GM19455 (cell line): ENCODE measurements at regions not wholly inside any gene's neighbourhood (a gene's known extent, or its start where the extent isn't known, plus 50 kb on each side); places are given as distances from the start of the nearest gene placed in this dataset.

Experiments
- ATAC-seq: cut with Tn5 transposase; IDR thresholded peaks from one replicate; pipeline ENCODE4 v1.9.1; 2021; ENCODE audit not compliant: unreplicated experiment

DNA sequence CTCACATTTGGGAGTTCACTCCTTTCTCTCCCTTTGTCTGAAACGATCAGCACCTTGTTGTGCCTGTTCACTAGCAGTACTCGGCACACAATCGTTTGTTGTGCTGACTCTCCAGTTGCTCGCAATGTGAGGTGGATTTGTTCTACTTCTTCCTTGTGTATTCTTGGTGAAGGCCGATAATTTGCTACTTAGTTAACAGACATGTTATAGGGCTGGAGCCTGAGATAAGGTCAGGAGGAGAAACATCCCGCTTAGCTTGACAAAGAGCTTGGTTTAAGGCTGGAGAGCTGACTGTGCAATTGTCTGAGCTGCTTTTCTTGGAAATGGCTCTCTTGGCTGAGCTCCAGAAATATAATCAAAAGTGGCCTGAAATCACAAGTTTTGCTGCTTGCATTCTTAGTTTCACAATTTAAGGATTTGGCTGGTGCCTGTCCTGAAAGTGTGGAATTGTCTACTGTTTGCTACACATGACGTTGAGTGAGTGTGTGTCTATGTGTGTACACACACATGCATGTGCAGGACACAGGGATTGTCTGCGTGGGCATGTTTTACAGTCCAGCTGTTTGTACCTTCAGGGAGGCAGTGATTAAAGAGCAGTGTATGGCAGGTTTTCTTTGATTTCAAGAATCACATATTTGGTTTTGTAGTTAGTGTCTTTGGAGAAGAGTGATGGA is 77.7 kb downstream of the ARF6 start:
- ATAC-seq = peak; percentile 30

DNA sequence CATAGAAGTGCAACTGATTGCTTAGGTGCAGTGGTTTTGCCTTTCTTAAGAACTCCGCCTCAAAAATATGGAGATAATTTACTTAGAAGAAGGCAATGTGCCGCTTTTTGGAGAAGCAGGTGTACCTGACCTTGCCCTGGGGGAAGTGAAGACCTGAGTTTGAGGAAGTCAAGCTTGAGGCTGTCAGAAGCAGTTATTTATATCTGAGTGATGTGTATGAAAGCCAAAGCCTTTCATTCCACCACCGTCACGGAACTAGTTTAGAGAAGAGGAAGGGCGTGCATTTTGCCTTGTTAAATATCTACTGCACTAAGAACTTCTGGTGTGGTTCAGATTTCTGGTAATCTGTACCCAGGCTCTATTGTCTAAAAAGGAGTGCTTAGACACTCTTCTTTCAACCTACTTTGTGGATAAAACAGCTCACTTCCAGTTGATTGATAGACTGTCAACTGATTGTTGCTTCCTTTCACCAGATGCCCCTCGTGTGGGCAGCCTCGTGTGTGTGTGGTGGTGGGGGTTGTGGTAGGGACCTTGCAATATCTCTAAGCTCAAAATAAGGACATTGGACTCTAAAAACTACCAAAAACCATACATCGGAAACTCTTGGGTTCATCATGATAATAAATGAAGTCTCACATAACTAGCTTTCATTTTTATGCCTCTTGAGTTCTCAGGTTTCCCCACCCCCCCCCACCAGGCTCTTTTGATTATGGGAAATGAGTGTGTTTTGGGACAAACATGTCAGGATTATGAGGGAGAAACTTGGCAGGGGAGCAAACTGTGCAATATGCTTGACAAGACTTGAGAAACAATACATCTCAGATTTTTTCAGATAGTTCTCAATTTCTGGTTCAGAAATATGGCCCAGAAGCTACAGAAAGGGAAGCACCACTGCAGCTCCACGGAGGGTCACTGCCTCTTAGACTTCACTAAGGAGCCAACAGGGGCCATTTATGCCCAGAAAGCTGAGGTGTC is 78.6 kb downstream of the ARF6 start:
- ATAC-seq = peak; percentile 92

DNA sequence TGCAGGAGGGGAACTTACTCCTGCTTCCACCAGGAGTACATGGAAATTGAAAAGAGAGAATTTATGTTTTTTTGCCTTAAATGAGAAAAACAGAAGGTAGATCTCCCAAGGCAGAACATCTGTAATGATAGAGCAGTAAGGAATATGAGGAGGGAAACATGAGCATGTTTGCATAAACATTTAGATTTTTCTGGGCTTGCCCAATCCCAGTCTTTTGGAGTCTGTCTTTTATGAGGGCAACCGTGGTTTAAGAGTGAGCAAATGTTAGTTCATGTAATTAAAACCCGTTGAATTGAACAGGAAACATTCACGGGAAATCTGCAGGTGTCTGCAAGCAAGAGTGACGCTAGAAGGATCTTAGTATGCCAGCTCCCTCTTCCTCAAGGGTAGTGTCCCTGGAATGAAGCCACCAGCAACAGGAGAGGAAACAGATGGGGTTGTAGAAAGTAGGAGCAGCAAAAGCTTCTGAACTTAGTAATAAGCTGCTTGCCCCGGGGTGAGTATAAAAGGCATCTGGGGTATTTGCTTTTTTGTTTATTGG is 79.3 kb downstream of the ARF6 start:
- no peak for ATAC-seq

DNA sequence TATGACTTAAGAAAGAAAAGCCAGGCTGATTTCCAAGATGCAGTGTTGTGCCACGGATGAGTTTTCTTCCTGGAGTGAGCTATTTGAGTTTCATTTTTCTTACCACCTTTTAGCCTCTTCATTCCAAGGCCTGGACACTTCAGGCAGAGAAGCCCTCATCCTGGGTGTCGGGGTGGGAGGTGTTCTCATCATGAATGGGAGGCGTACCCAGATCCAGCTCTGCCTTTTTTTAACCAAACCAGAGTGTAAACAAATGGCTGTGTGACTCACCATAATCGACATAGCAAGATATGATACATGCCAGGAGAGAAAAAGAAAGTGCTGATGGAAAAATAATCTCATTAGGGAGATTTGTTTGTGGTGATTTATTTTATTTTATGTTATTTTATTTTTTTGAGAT is 79.9 kb downstream of the ARF6 start:
- ATAC-seq = no peak

DNA sequence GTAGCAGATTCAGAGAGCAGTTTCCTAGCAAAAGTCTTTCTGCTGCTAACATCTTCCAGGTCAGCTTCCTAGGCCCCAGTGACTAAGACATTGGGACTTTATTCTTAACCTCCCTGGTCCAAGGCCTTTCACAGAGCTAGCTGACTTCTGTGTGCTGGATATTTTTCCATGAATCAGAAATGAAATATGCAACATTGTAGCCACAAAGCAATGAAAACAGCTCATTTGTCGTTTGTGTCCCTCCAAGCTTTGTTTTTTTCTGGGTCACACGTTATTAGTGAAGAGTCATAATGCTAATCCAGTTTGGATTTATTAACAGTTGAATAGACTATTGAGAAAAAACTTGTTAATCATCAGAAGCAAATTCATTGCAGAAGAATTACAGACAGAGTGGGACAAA is 82.4 kb downstream of the ARF6 start:
- ATAC-seq = no peak

DNA sequence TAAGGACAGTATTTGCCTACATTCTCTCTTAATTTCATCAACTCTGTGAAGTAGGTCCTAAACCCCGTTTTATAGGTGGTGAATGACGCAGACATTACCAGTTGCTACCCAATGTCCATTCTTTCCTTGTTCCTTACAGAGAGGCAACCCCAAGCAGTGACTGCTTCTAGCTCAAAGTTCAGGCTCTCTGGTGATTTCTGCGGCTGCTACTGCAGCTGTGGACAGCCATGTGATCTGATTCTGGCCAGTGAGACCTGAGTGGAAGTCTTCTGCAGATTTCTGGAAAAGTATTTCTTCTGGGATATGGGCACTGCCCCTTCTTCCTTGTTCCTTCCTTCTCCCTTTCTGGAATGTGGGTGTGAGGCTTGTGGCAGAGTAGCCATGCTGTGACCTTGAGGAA is 82.9 kb downstream of the ARF6 start:
- no peak for ATAC-seq

DNA sequence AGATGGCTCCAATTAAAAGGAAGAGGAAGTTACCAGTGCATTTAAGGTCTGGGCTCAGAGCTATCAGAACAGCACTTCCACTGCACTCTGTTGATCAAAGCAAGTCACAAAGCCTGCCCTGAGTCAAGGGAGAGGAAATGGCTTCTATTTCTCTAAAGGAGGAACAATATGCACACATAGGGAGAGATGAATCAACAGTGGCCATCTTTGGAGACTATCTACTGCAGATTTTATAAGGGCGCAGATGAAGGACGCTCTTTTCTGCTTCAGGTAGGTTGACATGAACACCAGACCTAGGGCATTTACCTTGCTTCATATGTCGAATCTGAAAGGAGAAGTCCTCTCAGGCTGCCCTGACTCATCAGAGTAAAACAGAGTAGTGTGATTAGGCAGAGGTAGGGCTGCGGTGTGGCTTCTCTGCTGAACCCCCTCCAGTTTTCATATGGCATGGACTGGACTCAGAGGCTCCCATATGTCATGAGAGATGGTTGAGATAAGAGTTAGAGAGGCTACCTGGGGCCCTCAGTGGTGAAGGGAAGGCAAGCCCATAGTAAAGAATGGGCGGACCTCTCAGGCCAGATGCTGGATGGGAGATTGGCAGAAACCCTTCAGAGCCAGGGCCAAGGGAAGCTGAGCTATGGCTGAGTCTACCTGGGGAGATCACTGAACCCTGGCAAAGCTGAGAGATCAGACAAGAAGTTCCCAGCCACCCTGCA is 84.4 kb downstream of the ARF6 start:
- ATAC-seq = peak; percentile 64

DNA sequence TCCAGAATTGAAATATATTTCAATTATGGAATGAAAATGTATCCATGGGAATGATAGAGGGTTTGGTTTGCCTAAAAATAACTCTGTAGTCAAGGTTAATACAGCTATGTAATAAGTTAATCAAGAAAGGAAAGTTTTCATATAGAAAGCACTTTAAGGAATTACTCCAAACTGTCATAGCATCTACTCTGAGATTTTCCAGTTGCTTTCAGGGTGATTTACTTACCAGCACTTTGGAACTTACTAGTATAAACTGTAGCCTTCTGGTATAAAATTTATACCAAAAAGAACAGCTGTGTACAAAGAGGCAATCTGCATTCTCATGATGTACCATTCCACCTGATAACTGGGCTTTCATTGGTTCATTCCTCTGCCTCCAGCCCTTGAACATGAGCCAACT is 87.1 kb downstream of the ARF6 start:
- no peak for ATAC-seq

DNA sequence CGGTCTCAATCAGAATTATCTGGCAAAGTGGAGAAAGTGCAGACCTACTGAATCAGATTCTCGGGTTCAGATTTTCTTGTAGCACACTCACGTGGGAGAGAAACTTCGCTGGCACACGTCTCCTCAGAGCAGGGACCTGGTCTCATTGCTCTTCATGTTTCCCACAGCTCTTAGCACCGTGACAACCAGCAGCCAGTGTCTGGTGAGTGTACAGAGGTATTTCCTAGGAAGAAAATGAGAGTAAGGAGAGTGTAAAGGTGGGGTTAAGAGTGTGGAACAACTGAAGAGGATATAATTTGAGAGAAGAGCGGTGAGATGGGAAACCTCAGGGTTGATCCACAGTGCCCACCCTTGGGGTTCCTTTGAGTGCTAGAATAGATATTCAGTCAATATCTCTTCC is 89.2 kb downstream of the ARF6 start:
- no peak for ATAC-seq

DNA sequence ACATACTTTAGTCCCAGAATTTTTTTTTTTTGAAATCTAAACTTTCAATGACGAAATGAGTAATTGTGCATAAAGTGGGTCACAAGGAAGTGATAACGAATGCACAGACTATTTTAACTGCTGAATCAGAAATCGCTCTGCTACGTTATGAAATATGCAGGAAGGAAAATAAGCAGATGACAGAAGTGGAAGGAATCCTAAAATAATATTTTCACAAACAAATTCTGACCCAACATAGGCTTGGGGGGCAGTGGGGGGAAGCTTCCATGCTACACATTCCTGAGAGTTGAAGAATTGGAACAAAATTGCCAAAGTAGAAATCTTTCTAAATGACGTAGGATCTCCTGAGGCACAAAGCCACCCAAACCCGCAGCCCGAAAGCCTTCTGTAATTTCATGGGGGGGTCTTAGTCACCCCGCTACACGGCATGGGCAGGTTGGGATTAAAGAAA is 89.6 kb downstream of the ARF6 start:
- ATAC-seq = no peak

DNA sequence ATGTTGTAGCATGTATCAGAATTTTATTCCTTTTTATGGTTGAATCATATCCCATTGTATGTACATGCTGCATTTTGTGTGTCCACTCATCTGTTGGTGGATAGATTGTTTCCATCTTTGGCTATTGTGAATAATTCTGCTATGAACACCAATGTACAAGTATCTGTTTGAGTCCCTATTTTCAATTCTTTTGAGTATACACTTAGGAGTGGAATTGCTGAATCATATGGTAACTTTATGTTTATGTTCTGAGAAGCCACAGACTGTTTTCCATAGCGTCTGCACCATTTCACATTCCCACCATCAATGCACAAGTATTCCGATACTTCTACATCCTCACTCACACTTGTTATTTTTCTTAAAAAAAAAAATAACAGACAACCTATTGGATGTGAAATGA is 91.5 kb downstream of the ARF6 start:
- ATAC-seq = no peak

DNA sequence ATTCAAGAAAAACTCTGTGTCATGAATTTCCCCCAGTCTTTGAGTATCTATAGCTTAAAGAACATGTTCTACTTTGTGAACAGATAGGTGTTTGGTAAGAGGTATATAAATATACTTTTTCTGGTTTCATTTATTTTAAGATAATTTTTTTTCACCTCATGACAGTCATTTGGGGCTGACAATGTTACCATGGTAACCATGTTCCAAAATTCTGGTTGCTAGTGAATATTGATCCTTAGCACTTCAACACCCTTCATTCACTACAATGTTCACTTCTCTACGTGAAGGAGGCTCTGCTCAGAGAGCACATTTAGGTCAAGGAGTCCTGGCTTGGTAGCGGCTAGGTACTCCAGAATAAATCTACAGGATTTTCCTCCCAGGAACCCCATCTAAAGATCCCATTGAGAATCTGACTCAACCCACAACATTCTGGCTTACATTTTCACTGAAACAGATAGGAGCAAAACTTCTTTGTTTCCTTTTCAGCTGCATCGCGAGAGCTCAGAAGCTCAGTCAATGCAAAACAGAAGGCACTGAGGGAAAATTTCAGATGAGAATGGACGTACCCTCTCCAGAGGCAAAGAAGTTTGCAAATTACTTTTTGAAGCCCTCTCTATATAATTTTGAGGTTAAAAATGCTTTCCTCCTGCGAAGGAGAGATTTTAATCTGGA is 93.6 kb downstream of the ARF6 start:
- ATAC-seq = no peak

DNA sequence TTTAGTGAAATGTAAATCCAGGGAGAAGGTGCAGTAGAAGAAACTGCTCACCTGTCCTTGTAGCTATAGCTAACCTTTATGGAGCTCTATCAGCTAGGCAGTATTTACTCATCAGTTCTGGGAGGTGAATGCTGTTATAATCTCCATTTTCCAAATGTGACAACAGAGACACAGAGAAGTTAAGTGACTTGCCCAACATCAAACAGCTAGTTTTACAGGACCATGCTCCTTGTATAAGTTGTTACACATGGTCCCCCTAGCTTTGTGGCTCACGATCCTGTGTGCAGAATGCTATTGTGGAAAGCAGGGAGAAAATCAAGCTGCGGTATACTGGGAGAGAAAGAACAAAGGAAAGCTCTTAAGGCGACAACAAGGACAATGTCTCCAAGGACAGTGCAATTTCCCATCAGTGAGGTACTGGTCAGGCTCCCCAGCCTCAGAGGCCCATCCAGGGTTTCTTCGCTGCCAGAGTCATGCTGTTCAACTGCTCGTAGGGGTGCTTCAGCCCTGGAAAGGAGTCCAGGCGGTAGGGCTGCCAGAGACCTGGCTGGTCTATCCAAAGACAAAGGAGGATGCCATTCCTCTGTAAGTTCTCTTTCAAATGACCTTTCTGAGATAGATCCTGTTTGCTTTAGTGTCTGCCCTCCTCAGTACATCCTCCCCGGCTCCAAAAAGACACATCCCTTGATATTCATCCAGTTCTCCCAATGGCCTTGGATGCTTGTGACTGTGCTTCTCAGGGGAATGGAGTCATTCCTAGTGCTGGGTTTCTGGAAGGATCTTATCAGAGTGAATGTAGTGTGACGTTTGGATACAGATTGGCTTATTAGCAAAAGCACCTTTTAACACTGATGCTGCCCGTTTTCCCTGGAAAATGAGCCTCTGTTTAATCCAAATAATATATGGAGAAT is 95.5 kb downstream of the ARF6 start:
- no peak for ATAC-seq

DNA sequence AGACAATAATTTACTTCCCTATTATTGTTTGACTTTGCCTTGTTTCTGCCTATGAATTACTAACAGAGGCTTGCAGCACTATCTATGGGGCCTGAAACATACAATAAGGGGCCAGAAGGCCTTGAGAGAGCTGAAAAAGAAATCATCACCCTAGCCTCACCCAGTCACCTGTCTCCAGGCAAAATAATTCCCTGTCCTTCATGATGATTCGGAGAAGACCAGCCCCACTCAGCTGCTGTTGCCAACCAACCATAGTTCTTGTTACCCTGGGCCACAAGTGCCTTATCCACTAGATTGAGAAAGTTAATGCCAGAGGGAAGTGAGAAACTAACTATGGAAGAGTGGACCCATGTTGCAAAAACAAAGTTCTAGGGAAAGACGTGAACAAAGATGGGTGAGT is 97.1 kb downstream of the ARF6 start:
- no peak for ATAC-seq

DNA sequence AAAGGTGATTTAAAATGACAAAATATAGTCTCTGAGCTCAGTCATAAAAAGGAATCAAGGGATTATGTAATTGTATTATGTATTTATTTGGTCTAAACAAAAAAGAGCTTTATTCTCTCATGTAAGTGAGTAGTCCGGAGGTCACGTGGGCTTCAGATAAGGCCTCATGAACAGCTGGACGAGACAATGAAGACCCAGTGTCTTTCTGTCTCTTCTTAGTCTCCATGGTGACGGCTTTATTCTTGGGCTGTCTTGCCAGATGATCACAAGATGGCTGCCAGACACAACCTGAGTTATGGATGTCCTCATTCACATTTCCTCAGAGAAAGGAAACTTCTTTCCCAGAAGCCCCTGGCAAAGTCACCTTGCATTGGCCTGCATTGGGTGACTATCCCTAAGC is 98.6 kb downstream of the ARF6 start:
- no peak for ATAC-seq

DNA sequence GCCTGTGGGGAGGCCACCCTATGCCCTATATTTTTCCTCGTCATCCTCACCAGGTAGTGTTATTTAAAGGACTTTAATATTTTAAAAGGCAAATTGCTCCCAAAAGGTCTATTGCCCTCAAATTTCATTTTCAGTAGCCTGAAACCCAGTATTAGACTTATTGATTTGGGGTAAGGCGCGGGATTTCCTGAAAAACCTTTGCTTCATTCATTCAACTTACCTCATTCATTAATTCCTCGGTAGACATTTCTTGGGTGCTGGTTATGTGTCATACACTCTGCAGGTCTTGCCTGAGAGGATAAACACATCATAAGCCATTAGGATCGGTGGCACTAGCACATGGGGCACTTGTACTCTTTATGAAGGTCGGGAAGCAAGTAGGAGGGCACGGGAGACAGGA is 99.2 kb downstream of the ARF6 start:
- ATAC-seq = no peak

DNA sequence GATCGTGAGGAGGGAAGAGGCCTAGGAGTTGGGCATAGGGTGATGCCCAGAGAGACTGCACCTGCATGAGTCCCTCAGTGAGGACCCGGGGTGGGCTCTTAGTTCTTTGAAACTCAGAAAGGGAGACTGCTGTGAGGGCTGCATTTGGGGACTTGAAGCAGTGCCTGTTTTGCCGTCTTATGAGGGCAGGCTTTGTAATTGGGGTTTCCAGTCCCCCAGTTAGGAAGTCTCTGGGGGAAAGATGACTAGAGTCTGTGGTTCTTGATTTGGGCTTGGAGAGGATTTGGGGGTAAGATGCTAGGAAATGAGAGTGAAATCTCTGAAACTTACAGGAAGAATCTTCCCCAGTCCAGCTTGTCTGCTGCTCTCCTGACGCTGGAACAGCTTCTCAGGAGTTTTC is 99.6 kb downstream of the ARF6 start:
- no peak for ATAC-seq

DNA sequence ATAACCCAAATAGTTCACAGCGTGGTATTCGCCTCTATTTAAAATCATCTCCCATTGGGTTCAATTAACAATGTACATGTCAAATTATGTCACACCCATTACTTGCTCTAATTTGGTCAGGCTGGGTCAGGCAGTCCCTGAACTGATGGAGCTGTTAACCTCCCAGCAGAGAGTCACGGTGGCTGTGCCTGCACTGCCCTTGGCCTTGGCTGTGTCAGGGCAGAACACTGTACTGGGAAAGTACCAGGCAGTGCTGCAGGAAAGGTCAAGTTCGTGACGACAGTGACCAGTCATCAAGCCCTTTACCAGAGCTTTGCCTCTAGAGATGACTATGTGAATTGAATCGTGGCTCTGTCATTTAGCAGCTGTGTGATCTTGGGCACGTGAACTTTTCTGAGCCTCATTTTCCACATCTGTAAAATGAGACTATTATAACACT is 100.0 kb downstream of the ARF6 start:
- peak; percentile 82 for ATAC-seq

DNA sequence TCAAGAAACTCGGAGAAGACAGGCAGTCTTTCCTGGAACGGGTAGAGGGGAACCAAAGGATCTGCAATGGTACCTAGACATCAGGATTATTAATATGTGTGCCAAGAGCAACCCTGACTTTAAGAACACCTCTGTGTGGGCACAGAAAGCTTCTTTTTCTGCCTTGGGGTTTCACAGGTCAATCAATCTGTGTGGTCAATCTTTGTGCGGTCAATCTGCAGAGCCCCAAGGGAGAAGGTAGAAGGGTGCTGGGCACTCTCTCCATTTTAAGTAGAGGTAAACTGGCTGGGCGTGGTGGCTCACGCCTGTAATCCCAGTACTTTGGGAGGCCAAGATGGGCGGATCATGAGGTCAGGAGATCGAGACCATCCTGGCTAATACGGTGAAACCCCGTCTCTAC is 100.7 kb downstream of the ARF6 start:
- ATAC-seq = no peak
